Medulla oblongata (tissue), 1 donor: ENCODE measurements at regions not wholly inside any gene's neighbourhood (a gene's known extent, or its start where the extent isn't known, plus 50 kb on each side); places are given as distances from the start of the nearest gene placed in this dataset.

Source experiments
- DNase-seq: peaks from one replicate; pipeline ENCODE4 v3.0.0-alpha.2; 2015; ENCODE audit errors: extremely low spot score

GRCh38 chr13:33466262-33466661, 180.7 kb upstream of the STARD13 start:
- DNase-seq: no peak

DNA sequence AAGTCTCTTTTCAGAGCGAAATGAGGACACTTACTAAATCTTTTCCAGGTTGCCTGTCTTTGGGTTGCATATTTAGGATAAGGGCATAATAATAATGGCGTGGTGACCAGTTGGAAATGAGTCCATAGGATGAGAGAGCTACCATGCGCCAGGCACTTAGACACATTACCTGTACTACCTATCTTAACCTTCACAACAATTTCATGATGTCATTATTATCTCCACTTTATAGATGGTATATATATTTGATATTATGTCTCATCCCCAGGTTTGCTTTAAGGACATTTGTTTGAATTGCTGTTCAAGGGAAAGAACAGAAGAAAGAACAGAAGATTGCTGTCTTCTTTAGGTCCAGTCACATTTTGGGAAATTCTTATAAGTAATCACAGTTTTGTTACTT, 182.0 kb upstream of the STARD13 start:
- DNase-seq: no peak

- DNase-seq: no peak
Observed at GRCh38 chr13:33471204-33471603, 185.6 kb upstream of the STARD13 start.

DNA sequence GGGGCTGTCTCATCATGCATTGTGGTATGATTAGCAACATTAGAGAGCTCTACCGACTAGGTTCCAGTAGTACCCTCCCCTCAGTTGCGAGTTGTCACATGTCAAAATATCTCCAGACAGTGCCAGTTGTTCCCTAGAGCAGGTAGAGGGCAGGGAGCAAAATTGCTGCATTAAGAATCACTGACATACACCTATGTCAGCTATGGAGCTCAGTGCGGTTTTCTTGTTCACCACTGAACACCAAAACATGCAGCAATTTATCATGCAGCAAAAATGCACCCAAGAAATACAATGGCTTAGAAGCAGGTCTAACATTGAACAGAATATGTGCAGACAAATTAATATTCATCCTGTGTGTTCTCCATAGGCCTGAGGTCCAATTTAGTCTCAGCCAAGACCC, 186.9 kb upstream of the STARD13 start:
- DNase-seq: no peak

DNA sequence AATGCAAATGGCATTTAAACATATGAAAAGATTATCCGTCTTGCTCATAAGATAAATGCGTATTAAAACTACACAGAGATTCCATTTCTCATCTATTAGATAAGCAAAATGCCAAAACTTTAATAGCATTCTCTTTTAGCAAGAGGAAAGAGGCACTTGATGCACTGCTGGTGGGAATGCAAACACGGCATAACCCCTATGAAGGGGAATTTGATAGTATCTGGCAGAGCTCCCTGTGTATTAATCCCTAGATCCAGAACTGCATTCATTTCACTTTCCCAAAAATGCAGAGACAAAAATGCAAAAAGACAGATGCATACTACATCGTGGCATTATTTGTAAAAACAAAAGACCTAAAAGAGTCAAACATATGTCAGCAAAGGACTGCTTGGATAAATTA, 193.6 kb upstream of the STARD13 start:
- DNase-seq: no peak

GRCh38 chr13:33480561-33480960, 195.0 kb upstream of the STARD13 start:
- DNase-seq: no peak

DNA sequence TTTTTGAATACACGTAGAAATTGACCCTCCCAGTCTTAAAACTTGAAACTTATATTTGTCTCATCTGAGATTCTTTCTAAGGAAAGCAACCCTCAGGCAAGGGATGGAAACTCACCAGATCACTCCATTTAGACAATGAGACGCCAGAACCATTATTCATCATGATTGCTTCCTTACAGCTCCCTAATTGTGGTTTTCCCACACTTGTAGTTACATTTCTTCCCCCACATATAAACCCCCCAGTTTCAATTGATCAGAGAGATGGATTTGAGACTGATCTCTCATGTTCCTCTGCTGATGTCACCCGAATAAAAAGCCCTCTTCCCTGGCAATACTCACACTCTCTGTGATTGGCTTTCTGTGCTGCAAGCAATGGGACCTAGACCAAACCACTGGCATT, 197.9 kb upstream of the STARD13 start:
- DNase-seq: no peak

DNA sequence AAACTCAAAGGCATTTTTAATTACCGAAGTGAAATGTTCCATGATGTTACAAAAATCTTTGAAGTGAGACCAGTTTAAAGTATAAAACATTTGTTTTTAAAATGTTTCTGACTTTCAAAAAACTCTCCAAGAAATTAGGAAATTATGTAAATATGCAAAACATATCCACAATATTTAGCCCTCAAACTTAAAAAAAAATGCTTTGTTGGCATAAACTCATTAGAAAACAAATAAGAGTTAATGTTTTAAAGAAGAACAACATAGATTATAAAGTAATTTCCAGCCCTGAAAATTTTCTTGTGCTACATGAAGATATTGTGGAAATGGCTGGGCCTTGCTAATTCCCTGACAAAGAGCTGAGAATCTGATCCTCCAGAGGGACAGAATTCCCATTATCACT, 199.7 kb upstream of the STARD13 start:
- no peak for DNase-seq

DNA sequence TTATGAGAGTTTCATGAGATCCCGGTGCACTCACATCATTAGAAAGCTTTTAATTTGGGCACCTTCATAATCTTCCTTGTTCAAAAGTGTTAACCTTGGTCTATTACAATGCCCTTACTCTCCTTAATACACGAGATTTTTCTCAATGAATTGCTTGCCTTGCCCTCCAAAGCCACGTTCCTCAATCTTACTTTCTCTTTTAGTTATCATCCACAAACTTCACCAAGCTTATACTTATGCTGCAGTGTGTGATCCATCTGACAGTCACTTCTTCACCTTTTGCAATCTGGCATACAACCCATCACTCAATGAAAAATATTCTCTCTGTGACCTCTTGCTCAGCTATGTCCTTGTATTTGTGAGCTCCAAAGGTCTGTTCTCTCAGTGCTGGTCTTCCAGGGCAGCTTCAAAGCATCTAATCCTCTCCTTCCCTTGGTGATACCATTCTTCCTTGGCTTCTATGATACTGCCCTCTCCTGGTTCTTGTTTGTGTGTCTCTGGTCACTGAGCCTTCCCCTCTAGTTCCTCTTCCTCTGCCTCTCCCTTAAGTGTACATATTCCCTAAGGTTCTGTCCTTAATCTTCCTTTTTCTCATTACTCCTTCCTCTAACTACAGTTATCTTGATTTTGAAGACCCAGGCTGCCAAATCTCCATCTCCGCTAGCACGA, 202.2 kb upstream of the STARD13 start:
- DNase-seq: peak; percentile 83

- no peak for DNase-seq
Observed at GRCh38 chr13:33489563-33489962, 204.0 kb upstream of the STARD13 start.

GRCh38 chr13:33490461-33491327, 205.1 kb upstream of the STARD13 start:
- DNase-seq: no peak

GRCh38 chr13:33493672-33494365, 208.3 kb upstream of the STARD13 start:
- DNase-seq: no peak

- DNase-seq: no peak
Observed at GRCh38 chr13:33494596-33495204, 209.1 kb upstream of the STARD13 start.

DNA sequence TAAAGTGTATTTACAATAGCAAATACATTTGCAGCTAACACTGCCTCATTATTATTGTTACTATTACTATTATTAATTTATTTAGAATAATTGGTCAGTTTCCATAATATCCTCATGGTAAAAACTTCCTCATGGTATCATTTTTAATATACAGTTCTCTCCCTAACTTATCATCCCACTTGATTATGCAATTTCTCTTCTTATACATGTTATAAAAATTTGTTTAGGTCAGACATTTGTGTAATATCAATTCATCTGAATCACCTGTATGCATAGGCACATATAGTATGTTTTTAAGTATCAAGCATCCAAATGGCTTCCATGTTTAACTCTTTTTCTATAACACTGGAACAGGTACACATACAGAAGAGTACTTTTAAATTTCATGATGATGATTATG, 210.8 kb upstream of the STARD13 start:
- DNase-seq: no peak

GRCh38 chr13:33497146-33497845, 211.7 kb upstream of the STARD13 start:
- no peak for DNase-seq

GRCh38 chr13:33508060-33508459, 222.5 kb upstream of the STARD13 start:
- DNase-seq: no peak

DNA sequence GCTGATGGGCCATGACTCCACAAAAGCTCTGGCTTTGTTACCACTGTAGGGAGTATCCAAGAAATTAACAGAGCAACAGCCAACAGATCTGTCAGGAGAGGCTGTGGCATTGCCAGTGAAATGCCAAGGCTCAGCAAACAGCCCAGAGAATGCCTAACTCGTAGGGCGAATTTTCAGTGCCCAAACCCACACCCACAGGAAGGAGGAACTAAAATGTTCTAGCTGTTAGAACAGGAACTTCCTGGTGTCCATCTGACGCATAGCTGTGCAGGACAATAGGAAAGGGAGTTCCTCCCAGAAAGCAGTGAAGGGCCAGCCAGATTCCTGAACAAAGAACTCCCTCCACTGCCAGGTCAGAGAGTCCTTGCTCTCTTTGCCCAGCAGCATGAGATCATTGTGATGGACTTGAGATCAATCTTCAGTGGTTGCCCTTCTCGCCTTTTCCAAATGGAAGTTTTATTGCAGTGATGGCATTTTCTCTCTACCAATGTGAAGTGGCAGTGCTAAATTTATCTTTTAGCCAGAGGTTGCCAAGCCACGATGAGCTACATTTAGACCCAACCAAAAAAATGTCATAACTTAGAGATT, 224.2 kb upstream of the STARD13 start:
- DNase-seq: peak; percentile 53

DNA sequence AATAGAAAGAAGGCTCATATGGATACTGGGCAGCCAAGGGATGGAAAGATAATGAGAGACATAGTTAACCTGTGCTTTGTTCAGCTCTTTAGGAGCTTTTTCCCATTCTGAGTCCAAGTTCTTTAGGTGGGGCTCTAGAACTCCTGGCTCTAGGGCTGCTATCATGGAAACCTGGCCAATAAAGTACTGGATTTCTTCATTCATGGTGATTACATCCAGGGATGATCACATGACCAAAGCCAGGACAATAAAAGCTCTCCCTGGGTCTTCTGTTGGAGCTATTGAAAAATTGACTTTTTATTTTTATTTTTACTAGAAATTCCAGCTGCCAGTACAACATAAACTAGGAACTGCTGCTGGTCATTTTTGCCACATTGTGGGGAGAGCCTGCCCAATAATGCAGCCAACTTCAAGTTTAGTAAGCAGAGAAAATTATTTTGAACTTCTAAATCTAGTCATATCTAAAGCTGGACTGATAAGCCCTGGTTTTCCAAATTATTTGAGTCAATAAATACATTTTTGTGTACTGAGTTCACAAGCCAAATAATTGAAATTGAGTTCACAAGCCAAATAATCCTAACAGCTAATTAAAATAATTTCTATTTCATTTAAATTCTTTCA, 224.9 kb upstream of the STARD13 start:
- no peak for DNase-seq

DNA sequence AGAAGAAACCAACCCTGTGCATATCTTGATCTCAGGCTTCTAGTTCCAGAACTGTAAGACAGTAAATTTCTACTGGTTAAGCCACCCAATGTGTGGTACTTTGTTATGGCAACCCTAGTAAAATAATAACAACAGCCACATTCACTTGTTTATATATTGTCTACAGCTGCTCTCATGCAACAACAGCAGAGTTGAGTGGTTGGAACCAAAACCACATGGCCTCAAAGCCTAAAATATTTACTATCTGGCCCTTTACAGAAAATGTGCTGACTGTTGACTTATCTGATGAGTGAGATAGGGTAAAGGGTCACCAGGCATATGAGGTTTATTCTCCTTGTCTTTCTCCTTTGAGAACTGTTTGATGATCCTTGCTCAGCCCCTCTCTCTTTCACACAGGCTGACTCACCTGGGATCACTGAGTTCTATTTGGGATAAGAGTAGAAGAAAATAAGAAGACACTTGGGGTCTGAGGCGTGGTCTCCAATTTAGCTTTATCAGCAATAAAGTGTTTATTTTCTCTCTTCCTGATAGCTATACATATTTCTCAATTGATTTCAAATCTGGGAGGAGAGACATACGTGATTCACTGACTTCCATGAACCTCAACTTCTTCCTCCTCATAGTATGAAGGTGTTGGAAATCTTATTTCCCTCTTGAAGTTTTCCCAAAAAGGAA, 227.5 kb upstream of the STARD13 start:
- DNase-seq: no peak

DNA sequence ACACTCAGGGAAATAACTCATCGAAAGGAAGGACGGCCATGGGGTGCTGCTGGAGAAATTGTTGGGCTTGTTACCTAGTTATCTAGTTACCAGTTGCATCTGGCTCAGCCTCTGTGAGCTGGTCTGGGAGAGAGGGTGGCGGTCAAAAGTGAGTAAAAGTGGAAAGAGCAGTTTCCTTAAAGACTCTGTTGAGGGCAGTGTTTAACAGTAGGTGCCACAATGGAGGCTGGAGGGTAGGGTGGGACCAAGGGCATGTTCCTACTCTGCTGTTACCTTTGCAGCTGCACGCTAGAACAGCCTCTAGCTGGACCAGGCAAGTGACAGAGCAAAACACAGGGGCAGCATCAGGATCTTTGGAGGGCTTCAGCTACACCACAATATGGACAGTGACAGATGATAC, 228.8 kb upstream of the STARD13 start:
- no peak for DNase-seq
